ENCODE measurements at regions not wholly inside any gene's neighbourhood (a gene's known extent, or its start where the extent isn't known, plus 50 kb on each side); places are given as distances from the start of the nearest gene placed in this dataset.

GRCh38 chr2:11009891-11010290 is 98.2 kb downstream of the KCNF1 start:
- Histone ChIP-seq H3K23ac (ENCODE audit: low read length) (no peak overlapping the region), H3K4me1 (ENCODE audit: control insufficient read depth in 1 of 2, insufficient read depth in 2 of 2, low read length in 2 of 2) (no peaks in the 10 kb centered on the region), H4K91ac (ENCODE audit: low read depth, low read length) (no peak overlapping the region), H2BK12ac (ENCODE audit: low read length) (no peak overlapping the region), H3K27me3 (ENCODE audit: insufficient read depth, low read length) (no peaks in the 10 kb centered on the region), H3K9ac (ENCODE audit: low read length) (no peak overlapping the region), H3K14ac (ENCODE audit: low read length) (no peak overlapping the region), H3K36me3 (ENCODE audit: control insufficient read depth in 1 of 2, insufficient read depth in 2 of 2, low read length in 2 of 2) (no peaks in the 10 kb centered on the region), H2BK120ac (ENCODE audit: insufficient read depth, low read length, poor library complexity) (no peak overlapping the region), H2AK5ac (ENCODE audit: low read length) (no peak overlapping the region), H3K79me1 (ENCODE audit: low read length) (no peaks in the 10 kb centered on the region), H3K79me2 (ENCODE audit: control insufficient read depth, insufficient read depth, low read length, poor library complexity) (no peaks in the 10 kb centered on the region), H3K4me3 (ENCODE audit: low read depth, low read length) (no peak overlapping the region), H3K9me3 (ENCODE audit: insufficient read depth, low read depth, low read length) (peaks cover 15% of the 10 kb centered on the region), H4K8ac (ENCODE audit: low read depth, low read length) (no peak overlapping the region), H3K27ac (ENCODE audit: low read depth, low read length) (no peak overlapping the region), H2BK5ac (ENCODE audit: low read depth, low read length, poor library complexity) (no peak overlapping the region), H3K4me2 (ENCODE audit: low read length) (no peak overlapping the region), H4K12ac (ENCODE audit: low read depth, low read length) (no peak overlapping the region), H2AFZ (ENCODE audit: insufficient read depth, low read length, poor library complexity) (no peak overlapping the region), H3K4ac (ENCODE audit: low read depth, low read length) (no peak overlapping the region), H3K18ac (ENCODE audit: low read length) (no peak overlapping the region)
- no CpG with 5 or more reads among the region's 6 CpGs for WGBS (ENCODE audit: extremely low coverage, insufficient coverage, insufficient read length)
- DNase-seq = no peak

- Histone ChIP-seq H3K79me1 (ENCODE audit: low read length) (no peaks in the 10 kb centered on the region), H3K4me2 (ENCODE audit: low read length) (no peak overlapping the region), H2BK120ac (ENCODE audit: insufficient read depth, low read length, poor library complexity) (no peak overlapping the region), H2BK5ac (ENCODE audit: low read depth, low read length, poor library complexity) (no peak overlapping the region), H4K8ac (ENCODE audit: low read depth, low read length) (no peak overlapping the region), H3K4ac (ENCODE audit: low read depth, low read length) (no peak overlapping the region), H3K79me2 (ENCODE audit: control insufficient read depth, insufficient read depth, low read length, poor library complexity) (no peaks in the 10 kb centered on the region), H3K36me3 (ENCODE audit: control insufficient read depth in 1 of 2, insufficient read depth in 2 of 2, low read length in 2 of 2) (no peaks in the 10 kb centered on the region), H4K91ac (ENCODE audit: low read depth, low read length) (no peak overlapping the region), H3K27me3 (ENCODE audit: insufficient read depth, low read length) (no peaks in the 10 kb centered on the region), H2BK12ac (ENCODE audit: low read length) (no peak overlapping the region), H3K9me3 (ENCODE audit: insufficient read depth, low read depth, low read length) (peaks cover 15% of the 10 kb centered on the region), H3K14ac (ENCODE audit: low read length) (no peak overlapping the region), H2AFZ (ENCODE audit: insufficient read depth, low read length, poor library complexity) (no peak overlapping the region), H3K4me1 (ENCODE audit: control insufficient read depth in 1 of 2, insufficient read depth in 2 of 2, low read length in 2 of 2) (no peaks in the 10 kb centered on the region), H3K23ac (ENCODE audit: low read length) (no peak overlapping the region), H4K12ac (ENCODE audit: low read depth, low read length) (no peak overlapping the region), H3K4me3 (ENCODE audit: low read depth, low read length) (no peak overlapping the region), H2AK5ac (ENCODE audit: low read length) (no peak overlapping the region), H3K9ac (ENCODE audit: low read length) (no peak overlapping the region), H3K18ac (ENCODE audit: low read length) (no peak overlapping the region), H3K27ac (ENCODE audit: low read depth, low read length) (no peak overlapping the region)
- no CpG with 5 or more reads among the region's 7 CpGs for WGBS (ENCODE audit: extremely low coverage, insufficient coverage, insufficient read length)
- no peak for DNase-seq
Observed at GRCh38 chr2:11011359-11011758, 99.6 kb downstream of the KCNF1 start.

- no peak overlapping the region for H2AFZ ChIP-seq (ENCODE audit: insufficient read depth, low read length, poor library complexity)
- H3K4ac ChIP-seq (ENCODE audit: low read depth, low read length) = no peak overlapping the region
- no peak overlapping the region for H2BK120ac ChIP-seq (ENCODE audit: insufficient read depth, low read length, poor library complexity)
- H3K9me3 ChIP-seq (ENCODE audit: insufficient read depth, low read depth, low read length) = peaks cover 12% of the 10 kb centered on the region
- no peak overlapping the region for H4K12ac ChIP-seq (ENCODE audit: low read depth, low read length)
- H2BK12ac ChIP-seq (ENCODE audit: low read length) = no peak overlapping the region
- DNase-seq = no peak
- H3K4me2 ChIP-seq (ENCODE audit: low read length) = no peak overlapping the region
- no peak overlapping the region for H2BK5ac ChIP-seq (ENCODE audit: low read depth, low read length, poor library complexity)
- H3K36me3 ChIP-seq (ENCODE audit: control insufficient read depth in 1 of 2, insufficient read depth in 2 of 2, low read length in 2 of 2) = no peaks in the 10 kb centered on the region
- no peaks in the 10 kb centered on the region for H3K79me2 ChIP-seq (ENCODE audit: control insufficient read depth, insufficient read depth, low read length, poor library complexity)
- no CpG with 5 or more reads among the region's 6 CpGs for WGBS (ENCODE audit: extremely low coverage, insufficient coverage, insufficient read length)
- H3K4me3 ChIP-seq (ENCODE audit: low read depth, low read length) = no peak overlapping the region
- no peaks in the 10 kb centered on the region for H3K79me1 ChIP-seq (ENCODE audit: low read length)
- H2AK5ac ChIP-seq (ENCODE audit: low read length) = no peak overlapping the region
- no peak overlapping the region for H4K8ac ChIP-seq (ENCODE audit: low read depth, low read length)
- H3K27me3 ChIP-seq (ENCODE audit: insufficient read depth, low read length) = no peaks in the 10 kb centered on the region
- H3K23ac ChIP-seq (ENCODE audit: low read length) = no peak overlapping the region
- no peak overlapping the region for H3K18ac ChIP-seq (ENCODE audit: low read length)
- no peak overlapping the region for H3K27ac ChIP-seq (ENCODE audit: low read depth, low read length)
- no peak overlapping the region for H4K91ac ChIP-seq (ENCODE audit: low read depth, low read length)
- no peaks in the 10 kb centered on the region for H3K4me1 ChIP-seq (ENCODE audit: control insufficient read depth in 1 of 2, insufficient read depth in 2 of 2, low read length in 2 of 2)
- no peak overlapping the region for H3K14ac ChIP-seq (ENCODE audit: low read length)
- no peak overlapping the region for H3K9ac ChIP-seq (ENCODE audit: low read length)
Observed at GRCh38 chr2:11012131-11012693, 100.5 kb downstream of the KCNF1 start.

- Histone ChIP-seq H2AFZ (ENCODE audit: insufficient read depth, low read length, poor library complexity) (no peak overlapping the region), H3K4me1 (ENCODE audit: control insufficient read depth in 1 of 2, insufficient read depth in 2 of 2, low read length in 2 of 2) (no peaks in the 10 kb centered on the region), H4K12ac (ENCODE audit: low read depth, low read length) (no peak overlapping the region), H2AK5ac (ENCODE audit: low read length) (no peak overlapping the region), H4K8ac (ENCODE audit: low read depth, low read length) (no peak overlapping the region), H3K4me2 (ENCODE audit: low read length) (no peak overlapping the region), H3K79me2 (ENCODE audit: control insufficient read depth, insufficient read depth, low read length, poor library complexity) (no peaks in the 10 kb centered on the region), H3K79me1 (ENCODE audit: low read length) (no peaks in the 10 kb centered on the region), H2BK120ac (ENCODE audit: insufficient read depth, low read length, poor library complexity) (no peak overlapping the region), H3K9ac (ENCODE audit: low read length) (no peak overlapping the region), H3K9me3 (ENCODE audit: insufficient read depth, low read depth, low read length) (peaks cover 12% of the 10 kb centered on the region), H3K23ac (ENCODE audit: low read length) (no peak overlapping the region), H3K18ac (ENCODE audit: low read length) (no peak overlapping the region), H3K27me3 (ENCODE audit: insufficient read depth, low read length) (no peaks in the 10 kb centered on the region), H3K14ac (ENCODE audit: low read length) (no peak overlapping the region), H4K91ac (ENCODE audit: low read depth, low read length) (no peak overlapping the region), H3K27ac (ENCODE audit: low read depth, low read length) (no peak overlapping the region), H3K4me3 (ENCODE audit: low read depth, low read length) (no peak overlapping the region), H2BK12ac (ENCODE audit: low read length) (no peak overlapping the region), H3K36me3 (ENCODE audit: control insufficient read depth in 1 of 2, insufficient read depth in 2 of 2, low read length in 2 of 2) (no peaks in the 10 kb centered on the region), H3K4ac (ENCODE audit: low read depth, low read length) (no peak overlapping the region), H2BK5ac (ENCODE audit: low read depth, low read length, poor library complexity) (no peak overlapping the region)
- DNase-seq = no peak
- WGBS (ENCODE audit: extremely low coverage, insufficient coverage, insufficient read length) = no CpG with 5 or more reads among the region's 6 CpGs
Observed at GRCh38 chr2:11013196-11013595, 101.5 kb downstream of the KCNF1 start.

All from trophoblast cell (in vitro differentiated cells and primary cell).